B cell (primary cell): ENCODE measurements at regions not wholly inside any gene's neighbourhood (a gene's known extent, or its start where the extent isn't known, plus 50 kb on each side); places are given as distances from the start of the nearest gene placed in this dataset.

Source experiments
- EZH2 ChIP-seq: IDR thresholded peaks from 2 replicates; pipeline ENCODE4 v1.6.1; 2012; ENCODE audit warnings: borderline replicate concordance, low read depth, mild to moderate bottlenecking, moderate library complexity, low read length; ENCODE audit not compliant: insufficient read depth, poor library complexity, severe bottlenecking
- TF ChIP-seq, protein P1 (sequence below): fragments of 200-600 bp; IDR thresholded peaks from one replicate; pipeline ENCODE4 v1.8.0; 2022; ENCODE audit warnings: antibody characterized with exemption, mild to moderate bottlenecking

DNA sequence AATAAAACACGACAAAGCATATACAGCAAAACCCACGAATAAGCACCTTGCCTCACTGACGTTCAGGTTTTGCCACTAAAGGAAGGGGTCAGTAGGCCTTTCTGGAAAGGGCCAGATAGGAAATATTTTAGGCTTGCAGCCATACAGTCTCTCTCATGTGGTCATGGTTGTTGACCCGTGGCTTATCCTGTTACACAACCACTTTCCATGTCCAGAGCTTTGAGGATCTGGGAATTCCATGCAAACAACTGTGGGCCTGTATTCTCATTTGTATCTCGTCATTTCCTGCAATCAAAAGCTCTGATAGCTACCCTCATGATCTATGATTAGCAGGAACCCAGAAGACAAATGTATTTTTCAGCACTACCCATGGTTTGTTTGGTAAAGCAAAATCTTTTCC, 108.3 kb downstream of the DRD1 start:
- TF ChIP-seq, protein P1, sequence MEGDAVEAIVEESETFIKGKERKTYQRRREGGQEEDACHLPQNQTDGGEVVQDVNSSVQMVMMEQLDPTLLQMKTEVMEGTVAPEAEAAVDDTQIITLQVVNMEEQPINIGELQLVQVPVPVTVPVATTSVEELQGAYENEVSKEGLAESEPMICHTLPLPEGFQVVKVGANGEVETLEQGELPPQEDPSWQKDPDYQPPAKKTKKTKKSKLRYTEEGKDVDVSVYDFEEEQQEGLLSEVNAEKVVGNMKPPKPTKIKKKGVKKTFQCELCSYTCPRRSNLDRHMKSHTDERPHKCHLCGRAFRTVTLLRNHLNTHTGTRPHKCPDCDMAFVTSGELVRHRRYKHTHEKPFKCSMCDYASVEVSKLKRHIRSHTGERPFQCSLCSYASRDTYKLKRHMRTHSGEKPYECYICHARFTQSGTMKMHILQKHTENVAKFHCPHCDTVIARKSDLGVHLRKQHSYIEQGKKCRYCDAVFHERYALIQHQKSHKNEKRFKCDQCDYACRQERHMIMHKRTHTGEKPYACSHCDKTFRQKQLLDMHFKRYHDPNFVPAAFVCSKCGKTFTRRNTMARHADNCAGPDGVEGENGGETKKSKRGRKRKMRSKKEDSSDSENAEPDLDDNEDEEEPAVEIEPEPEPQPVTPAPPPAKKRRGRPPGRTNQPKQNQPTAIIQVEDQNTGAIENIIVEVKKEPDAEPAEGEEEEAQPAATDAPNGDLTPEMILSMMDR: no peak
- no peak for TF ChIP-seq EZH2
